NCI-H2029 treated with DMSO at 0.1 percent for 48 hours (cell line): ENCODE measurements at regions not wholly inside any gene's neighbourhood (a gene's known extent, or its start where the extent isn't known, plus 50 kb on each side); places are given as distances from the start of the nearest gene placed in this dataset.

ENCODE experiments used
- DNase-seq: peaks from one replicate; lab custom pipeline; 2025; lab: John Stamatoyannopoulos, UW

DNA sequence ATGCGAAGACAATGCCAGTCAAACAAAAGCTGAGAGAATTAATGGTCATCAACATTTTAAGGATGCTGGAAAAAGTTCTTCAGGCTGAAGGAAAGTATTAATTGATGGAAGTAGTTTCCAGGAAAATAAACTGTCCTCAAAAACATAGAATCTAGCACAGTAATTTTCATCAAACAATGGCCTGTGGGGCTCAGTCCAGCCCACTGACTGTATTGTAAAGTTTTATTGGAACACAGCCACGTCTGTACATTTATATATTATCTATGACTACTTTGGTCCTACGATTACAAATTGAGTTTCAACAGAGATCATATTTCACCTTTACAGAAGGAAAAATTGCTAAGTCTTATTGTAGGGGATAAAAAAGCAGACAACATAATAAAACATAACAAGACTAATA, 484.5 kb downstream of the KCNJ2 start:
- DNase-seq = no peak

DNA sequence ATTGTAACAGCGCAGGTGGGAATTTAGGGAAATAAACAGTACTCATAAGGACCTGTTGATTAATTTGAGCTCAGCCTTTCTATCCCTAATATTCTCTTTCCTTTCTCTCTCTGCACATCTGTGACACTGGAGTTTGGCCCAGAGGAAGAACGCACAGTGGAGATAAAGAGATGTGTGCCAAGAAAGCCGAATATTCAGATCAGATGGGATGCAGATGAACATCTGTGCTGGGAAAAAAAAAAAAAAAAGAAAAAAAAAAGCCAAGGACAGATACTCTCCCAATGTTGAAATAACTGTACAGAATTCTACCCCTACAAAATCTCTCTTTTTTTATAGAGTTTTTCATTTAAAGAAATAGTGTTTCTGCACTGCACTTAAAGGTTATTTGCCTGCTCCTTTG, 485.4 kb downstream of the KCNJ2 start:
- no peak for DNase-seq

DNA sequence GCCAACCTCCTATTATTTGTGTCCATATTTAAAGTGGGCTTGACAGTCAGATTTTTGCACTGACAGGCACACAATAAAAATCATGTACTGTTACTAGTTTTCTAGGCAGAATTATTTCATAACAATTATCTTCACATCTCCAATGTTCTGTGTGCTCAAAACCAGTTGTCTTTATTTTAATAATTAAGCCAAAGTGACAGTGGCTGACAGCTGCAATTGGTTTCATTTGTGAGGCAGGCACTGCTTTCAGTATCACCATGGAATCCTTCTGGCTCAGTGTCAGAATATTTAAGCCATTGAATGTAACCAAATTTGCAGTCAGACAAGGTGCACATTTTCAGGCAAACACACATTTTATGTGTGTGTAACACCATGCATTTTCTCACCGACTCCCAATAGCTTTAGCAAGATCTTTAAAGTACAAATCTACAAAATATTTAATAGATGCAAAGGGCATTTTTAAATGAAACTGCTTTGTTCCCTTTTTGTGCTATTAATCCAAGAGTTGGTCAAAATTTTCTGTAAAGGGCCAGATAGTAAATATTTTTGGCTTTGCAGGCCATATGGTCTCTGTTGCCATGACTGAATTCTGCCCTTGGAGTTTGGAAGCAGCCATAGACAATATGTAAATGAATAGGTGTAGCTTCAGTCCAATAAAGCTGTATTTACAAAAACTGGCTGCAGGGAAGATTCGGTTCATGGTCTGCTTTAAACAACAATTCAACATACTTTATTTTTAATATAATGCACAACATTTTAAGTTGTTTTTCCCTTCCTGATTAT, 486.0 kb downstream of the KCNJ2 start:
- no peak for DNase-seq

DNA sequence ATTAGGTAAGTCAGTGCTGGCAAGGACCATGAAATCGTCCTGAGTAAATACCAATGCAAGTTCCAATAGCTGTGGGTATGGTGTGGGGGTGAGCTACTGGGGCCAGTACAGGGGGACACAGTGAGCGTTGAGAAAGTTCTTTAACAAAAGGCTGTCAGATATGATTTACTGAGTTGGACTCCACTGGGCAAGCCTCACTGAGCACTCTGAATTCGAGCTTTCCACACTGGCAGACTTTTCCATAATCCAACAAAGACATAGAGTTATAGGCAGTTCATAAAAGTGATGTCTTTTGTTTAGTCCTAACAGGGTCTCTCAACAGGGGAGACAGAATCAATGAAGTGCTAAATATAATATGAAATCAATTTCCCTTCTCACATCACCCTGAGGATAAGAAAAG, 489.0 kb downstream of the KCNJ2 start:
- no peak for DNase-seq

DNA sequence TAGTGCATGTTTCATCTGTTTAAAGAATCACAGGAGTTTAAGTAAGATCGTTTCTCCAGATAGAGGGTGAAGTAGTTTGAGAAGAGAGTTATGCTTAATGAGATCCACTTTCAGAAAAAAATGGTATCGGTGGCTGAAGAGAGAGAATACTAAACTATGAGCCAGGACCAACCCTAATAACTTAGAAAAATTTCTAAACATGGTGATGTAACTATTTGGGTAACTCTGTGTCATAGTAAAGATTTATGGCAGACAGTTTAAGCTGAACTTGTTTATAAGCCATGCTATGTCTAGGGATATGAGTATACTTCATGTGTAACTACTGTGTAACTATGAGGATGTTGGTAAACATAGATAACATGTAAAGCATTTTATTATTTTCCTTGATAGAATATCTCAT, 489.5 kb downstream of the KCNJ2 start:
- DNase-seq = no peak

DNA sequence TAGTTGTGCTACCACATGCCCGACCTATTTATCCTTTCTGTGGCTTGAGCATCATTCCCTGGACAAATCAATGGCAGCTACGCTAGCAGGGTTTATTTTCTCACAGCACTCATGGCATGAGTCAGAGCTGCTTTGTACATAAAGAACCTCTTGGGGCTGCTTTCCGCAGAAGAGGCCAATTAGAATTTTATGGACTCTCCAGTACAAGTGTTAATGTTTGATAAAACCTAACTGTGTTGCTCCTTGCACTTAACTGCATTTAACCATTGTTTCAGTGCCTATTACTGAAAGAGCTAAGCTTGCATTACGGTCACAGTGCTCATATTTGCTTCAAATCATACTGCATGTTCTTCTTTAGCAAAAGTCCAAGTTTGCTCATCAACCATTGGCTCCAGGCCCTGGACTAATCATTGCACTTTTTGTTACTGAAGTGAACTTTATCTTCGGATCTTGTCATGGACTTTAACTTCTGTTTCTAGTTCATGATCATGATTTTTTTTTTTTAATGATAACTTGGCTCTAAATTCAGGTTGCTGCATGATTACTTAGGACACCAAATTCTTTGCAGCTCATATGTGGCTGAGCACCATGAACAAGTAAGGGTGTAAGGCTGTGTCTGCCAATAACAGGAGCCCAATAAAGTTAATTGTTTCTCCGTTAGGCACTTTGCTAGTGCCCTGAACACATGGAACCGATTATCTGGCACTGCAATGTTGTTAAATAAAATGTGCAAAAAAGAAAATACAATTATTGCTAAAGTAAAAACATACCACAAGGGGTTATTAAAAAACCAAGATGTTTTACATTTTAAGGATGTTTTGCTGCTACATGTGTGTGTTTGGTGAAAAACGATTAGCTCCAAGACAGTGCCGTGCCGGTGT, 492.2 kb downstream of the KCNJ2 start:
- DNase-seq = peak; percentile 76

DNA sequence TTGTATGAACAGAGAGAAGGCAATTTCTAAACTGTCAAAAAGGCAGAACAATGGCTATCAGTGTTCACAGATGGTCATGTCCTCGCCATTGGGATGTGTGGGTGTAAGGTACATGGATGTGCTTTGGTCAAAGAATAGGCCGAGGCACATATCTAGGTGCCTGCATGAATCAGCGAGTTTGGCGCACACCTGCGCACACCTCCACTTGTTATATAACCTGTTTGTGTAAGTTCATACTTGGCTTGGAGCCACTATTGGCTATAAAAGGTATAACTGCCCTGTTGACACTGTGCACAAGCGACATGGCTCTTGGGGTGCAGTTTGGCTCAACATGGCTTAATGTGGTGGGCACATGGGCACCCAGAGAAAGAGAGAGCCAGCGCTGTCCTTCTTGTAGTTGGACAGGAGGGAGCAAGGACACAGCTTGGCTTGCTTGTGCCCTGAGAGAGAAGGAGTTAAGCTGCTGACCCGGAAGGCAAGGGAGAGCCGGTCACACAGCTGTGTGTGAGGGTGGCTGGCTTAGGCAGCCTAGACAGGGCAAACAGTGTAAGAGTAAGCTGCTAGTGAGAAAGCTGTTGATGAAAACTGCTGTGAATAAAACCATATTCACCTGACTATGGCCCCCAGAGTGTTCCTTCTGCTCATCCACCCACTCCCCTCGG, 499.1 kb downstream of the KCNJ2 start:
- DNase-seq = no peak

DNA sequence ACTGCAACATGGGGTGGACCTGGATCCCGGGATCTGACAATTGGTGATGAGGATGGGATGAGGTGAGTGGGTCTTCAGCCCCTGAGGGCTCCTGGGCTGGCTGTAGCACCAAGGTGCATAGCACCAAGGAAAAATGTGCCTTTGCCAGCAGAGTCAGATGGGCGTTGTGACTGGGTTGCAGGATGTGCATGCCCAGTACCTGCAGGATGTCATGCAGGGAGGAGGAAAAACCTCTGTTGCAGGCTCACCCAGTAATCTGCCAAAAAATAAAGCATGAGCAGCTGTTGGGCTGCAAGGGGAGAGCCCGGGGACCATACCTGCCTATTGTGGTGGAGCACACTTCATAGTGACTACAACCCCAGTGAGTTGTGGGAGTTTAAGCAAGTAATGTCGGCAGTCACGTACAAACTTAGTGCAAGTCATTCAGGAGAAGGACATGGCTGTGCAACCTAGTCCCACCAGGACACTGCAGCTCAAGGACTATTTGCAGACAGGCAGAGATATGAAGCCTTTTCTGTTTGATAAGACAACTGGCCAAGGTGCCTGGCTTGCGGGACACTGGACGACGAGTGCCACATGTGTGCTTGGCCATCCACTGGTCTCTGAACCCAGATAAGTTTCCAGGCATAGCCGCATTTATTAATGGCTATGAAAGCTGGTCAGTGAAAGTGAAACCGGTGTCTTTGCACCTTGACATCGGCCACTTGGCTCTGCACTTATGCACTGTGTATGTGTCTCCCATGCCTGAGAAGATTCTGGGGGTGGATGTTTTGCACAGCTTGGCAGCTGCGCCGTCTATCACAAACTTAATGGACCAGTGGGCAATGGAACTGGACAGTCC, 499.8 kb downstream of the KCNJ2 start:
- DNase-seq = no peak

DNA sequence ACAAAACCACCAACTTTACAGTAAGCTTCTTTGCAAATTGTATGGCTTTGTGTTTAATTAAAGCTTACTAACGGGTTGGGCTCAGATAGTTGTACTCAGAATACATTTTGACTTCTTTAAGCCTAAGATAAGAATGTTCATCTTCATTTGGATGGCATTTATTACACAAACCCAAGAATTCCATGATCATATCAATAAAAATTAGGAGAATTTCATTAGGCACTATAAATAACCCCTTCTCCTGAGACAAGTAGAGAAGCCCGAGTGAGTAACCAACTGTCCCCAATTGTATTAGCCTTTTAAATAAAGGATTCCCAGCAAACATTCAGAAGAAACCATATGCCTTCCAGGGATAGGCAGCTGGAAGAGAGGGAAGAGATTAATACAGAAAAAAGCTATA, 504.7 kb downstream of the KCNJ2 start:
- DNase-seq = no peak

DNA sequence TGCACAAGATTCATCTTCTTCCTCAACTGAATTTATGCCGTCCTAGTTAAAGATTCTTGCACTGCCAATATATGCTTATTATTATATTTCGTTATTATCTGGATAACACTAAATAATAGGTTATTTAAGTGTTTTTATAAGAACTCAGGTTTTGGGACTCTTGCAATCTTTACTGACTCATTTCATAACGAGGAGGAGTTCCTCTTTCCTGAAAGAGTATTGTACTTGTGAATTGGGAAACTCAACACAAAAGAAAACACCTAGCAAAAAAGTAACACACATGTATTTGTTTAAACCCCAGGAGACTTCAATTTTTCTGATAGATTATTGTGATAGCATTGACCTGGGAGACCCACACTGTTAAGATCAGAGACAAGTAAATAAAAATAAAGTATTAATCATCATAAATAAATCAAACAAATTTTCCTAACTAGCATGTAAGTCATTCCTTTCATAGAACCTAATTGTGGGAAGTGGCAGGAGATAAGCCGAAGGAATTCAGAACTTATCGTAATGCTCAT, 505.8 kb downstream of the KCNJ2 start:
- no peak for DNase-seq

DNA sequence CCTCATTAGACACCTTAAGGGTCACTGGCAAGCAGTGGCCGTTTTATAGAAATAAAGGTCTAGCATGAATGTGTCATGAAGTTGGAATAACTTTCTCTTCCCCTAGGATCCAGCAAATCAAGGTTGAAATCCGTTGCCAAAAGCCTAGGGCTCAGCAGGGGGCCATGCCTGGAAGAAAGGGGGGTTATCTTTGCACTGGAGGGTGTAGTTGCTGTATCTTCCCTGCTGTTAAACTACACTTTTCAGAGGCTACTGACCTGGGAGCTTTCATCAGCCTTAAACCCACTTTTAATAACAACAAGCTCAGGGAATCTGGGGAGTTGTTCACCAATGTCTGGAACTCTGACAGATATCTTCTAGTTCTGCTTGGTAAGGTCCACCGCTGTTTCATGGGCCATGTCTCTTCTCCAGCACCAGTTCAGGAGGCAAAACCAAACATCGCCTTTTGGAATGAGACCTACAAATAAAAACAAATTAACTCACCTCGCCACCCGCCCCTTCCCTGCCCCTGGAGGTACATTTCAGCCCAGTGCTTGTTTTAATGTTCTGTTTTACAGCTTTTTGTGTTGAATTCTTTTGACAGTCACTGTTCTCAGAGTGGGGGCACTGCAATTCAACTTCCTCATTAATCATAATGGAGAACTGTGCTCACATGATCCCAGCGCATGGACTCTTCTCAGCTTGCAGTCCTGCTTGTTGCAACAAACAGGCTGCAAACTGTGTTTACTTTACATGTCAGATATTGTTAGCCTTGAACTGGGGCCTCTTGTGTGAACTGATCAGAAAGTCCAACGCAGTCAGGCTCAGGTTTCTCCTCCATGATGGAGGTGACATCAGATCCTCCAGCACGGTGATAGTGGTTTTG, 508.7 kb downstream of the KCNJ2 start:
- DNase-seq = no peak

DNA sequence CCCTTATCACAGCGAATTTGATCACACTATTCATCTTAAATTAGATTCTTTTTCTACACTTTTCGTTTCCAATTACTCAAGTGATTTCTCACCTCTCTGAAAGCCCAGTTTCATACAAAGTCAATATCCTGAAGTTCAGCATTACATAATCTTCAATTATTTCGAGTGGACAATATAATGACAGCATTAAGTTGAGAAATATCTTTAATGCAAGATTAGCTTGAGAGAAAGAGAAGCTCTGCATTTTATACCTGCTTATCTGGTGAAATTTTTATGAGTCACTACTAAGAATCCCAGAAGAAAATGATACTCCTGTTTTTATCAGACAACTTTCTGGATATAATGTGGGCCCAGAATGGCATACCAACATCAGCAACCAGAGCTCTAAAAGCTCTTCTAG, 509.6 kb downstream of the KCNJ2 start:
- DNase-seq = no peak

DNA sequence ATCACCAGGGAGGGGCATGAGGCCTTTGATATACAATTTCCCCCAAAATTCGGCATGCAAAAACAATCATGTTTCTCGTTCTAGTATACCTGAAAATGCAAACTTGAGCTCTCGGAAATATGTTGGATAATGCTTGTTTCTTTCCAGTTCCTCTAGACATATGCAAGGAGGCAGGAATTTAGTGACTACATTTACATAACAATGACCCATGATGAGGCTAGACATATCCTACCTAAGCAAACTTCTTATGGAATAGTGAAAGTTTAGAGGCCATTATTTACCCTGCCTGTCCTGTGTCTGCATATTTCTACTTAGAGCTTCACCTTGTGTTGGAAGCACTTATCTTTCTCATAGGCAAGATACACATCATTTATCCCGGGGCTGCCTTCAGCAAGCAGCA, 514.6 kb downstream of the KCNJ2 start:
- DNase-seq = no peak

DNA sequence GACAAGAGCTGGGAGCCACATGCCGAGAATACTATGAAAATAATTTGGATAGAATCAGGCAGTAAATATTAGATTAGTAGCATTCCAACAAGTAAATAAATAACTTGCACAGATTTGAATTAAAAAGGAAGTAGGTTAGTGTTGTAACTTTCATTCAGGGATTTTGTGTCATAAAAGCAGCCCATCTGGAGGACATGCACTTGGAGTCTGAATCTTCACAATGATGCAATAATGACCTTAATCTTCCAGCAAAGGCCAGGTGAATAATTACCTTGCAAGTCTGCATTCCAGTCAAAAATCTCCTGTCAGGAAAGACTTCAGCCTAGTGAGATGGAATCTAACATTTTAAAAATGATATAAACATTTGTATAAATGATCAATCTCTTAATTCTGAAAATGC, 518.1 kb downstream of the KCNJ2 start:
- no peak for DNase-seq

DNA sequence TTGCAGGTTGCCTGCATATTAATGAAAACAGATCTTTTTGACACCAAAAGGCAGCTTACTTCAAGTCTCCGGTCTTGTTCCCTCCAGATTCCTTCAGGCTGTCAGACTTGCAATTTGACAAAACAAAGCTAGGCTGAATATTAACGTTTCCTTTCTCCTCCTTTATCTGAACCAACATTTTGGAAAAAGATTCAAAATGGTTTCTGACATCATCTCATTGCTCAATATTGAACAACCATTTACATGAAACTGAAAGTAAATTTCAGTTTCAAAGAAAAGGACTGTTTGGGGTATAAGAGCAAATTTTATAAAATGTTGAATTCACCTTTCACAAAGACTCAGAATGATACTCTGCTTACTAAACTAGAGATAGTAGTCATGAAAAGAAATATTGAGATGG, 521.8 kb downstream of the KCNJ2 start:
- no peak for DNase-seq

DNA sequence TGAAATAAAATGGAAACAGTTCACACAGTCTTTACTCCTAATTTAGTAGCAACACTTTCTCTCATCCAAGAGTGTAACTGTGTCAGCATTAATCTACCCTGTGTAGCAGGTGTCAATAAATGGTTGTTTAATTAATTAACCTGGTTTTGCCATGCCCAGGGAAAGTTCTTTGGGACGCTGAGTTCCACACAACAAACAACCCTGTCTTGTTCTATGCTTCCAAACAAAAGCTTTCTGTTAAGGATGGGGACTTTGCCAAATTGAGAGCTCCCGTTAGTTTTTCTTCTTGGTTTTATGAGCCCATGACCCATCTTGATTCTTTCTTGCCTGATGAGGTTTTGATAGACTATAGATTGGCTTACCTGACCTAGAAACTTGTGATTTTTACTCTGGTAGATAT, 530.1 kb downstream of the KCNJ2 start:
- DNase-seq = no peak

DNA sequence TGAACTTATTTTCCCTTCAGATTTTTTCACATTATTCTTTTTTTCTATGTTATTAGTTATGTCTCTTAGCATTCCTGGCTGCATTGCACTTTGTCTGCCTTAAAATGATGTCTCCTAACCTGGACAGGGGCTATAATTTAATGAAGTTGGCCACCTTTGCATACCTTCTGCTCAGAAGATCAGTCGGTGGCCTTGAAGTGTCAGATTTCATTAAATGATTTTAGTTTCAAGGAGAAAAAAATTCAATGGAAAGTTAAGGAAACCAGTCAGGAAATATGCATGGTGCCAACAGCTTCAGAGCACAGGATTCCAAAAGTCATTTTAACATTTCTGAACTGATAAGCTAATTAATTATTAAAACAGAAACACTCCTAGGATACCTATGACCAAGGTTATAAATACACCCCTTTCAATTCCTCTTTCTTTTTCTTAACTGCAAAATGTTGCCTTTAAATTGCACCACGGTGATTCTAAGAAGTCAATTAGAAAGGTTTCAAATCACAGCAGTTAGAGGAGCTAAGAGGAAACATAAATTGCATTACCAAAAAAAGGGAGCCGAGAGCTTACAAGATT, 533.4 kb downstream of the KCNJ2 start:
- no peak for DNase-seq

DNA sequence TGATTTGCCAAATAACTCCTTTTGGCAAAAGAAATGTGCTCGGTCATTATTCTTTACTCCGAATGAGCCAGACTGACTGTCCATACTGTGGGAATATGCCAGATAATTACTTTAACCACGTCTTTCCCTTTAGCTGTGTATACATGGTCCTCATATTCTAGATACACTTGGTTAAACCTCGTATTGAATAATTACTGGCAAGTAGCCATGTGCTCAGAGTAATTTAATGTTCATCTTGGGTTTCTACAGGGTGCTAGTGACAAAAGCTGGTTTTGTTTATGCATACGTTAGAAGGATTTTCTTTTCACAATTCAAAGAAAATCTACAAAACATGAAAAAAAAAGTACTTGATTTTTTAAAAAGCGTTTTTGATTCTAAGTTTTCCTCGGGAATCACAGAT, 540.3 kb downstream of the KCNJ2 start:
- no peak for DNase-seq

DNA sequence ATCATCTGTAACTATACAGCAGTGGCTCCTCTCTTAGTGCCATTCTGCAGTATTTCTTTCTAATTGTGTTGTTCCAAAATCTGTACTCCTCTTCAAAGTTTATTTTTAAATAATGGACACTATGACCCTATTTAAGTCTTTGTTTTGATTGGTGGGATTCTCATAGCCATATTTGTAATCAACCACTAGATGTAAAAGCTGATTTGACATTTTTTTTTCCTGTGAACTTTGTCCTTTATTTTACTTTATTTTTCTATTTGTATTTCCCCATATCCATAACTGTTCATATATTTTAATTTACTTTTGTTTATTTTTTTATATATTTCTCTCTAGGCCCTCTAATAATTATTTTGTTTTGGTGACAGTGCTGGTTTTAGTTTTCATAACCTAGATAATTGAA, 544.4 kb downstream of the KCNJ2 start:
- DNase-seq = no peak

DNA sequence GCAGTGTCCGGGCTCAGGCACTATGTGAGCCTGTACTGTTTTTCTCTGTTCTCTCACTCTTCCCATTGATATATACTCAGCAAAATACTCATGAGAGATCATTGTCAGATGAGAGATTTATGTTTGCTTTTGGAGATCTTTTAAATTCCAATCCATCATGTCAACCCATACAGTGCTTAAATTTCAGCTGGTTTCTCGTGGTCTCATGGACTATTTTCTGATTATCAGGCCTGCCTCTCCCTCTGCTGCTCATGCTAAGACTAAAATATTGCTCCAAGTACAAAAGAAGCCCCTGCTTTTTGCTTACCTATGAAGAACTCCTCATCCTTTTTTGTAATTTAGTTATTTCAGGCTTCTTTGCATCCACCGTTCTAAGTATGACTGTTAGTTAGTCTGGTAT, 547.2 kb downstream of the KCNJ2 start:
- DNase-seq = no peak
